GM23338 (cell line): ENCODE measurements at regions not wholly inside any gene's neighbourhood (a gene's known extent, or its start where the extent isn't known, plus 50 kb on each side); places are given as distances from the start of the nearest gene placed in this dataset.

Source experiments
- ATAC-seq: fragments of 200-7000 bp; cut with Tn5 transposase; 3 replicates; pipeline ENCODE4 v1.9.1; 2020
- DNase-seq: peaks from one replicate; pipeline ENCODE4 v3.0.0-alpha.2; 2015; ENCODE audit warnings: low spot score
- H2AFZ ChIP-seq: fragments of 200-600 bp; sonication (generic); 2 replicates; pipeline ENCODE4 v1.8.0; 2016; ENCODE audit warnings: antibody characterized with exemption, mild to moderate bottlenecking, moderate library complexity
- H3F3A ChIP-seq: fragments of 200-600 bp; sonication (generic); replicated peaks from 2 replicates; pipeline ENCODE4 v1.8.0; 2017; ENCODE audit warnings: antibody characterized with exemption, mixed run types, low read depth
- H3K27ac ChIP-seq: fragments of 200-600 bp; sonication (generic); 2 replicates; pipeline ENCODE4 v1.6.1; 2016; ENCODE audit warnings: low read depth
- H3K27me3 ChIP-seq: fragments of 200-600 bp; sonication (generic); 2 replicates; pipeline ENCODE4 v1.8.0; 2016; ENCODE audit warnings: mild to moderate bottlenecking, mixed run types, moderate library complexity; ENCODE audit not compliant: insufficient read depth
- H3K36me3 ChIP-seq: fragments of 200-600 bp; sonication (generic); 2 replicates; pipeline ENCODE4 v1.8.0; 2016; ENCODE audit warnings: mild to moderate bottlenecking; ENCODE audit not compliant: insufficient read depth
- H3K4me1 ChIP-seq: fragments of 200-600 bp; sonication (generic); 2 replicates; pipeline ENCODE4 v1.8.0; 2016; ENCODE audit warnings: mild to moderate bottlenecking, moderate library complexity; ENCODE audit not compliant: insufficient read depth
- H3K4me2 ChIP-seq: fragments of 200-600 bp; sonication (generic); 2 replicates; pipeline ENCODE4 v1.7.1; 2017; ENCODE audit warnings: mixed run types
- H3K4me3 ChIP-seq: fragments of 200-600 bp; sonication (generic); 2 replicates; pipeline ENCODE4 v1.6.1; 2016; ENCODE audit warnings: mixed run types
- H3K79me2 ChIP-seq: fragments of 200-600 bp; sonication (generic); replicated peaks from 2 replicates; pipeline ENCODE4 v1.8.0; 2017; ENCODE audit warnings: mild to moderate bottlenecking; ENCODE audit not compliant: insufficient read depth
- H3K9me2 ChIP-seq: fragments of 200-600 bp; sonication (generic); 2 replicates; pipeline ENCODE4 v1.8.0; 2017; ENCODE audit not compliant: insufficient read depth
- H4K20me1 ChIP-seq: fragments of 200-600 bp; sonication (generic); replicated peaks from 2 replicates; pipeline ENCODE4 v1.8.0; 2017; ENCODE audit warnings: mild to moderate bottlenecking; ENCODE audit not compliant: insufficient read depth
- H3K27ac Mint-ChIP-seq: 2 replicates; pipeline ENCODE4 v1.8.0; 2020; ENCODE audit warnings: inconsistent platforms, mild to moderate bottlenecking, moderate library complexity, mixed read lengths
- H3K27me3 Mint-ChIP-seq: 3 replicates; pipeline ENCODE4 v1.8.0; 2022; ENCODE audit warnings: low read depth, mild to moderate bottlenecking, moderate library complexity, mixed read lengths, inconsistent platforms; ENCODE audit not compliant: insufficient read depth, poor library complexity
- H3K36me3 Mint-ChIP-seq: 3 replicates; pipeline ENCODE4 v1.8.0; 2021; ENCODE audit warnings: low read depth, mild to moderate bottlenecking, inconsistent platforms, moderate library complexity, mixed read lengths
- H3K4me1 Mint-ChIP-seq: 3 replicates; pipeline ENCODE4 v1.8.0; 2020; ENCODE audit warnings: mild to moderate bottlenecking, inconsistent platforms, mixed read lengths
- H3K4me3 Mint-ChIP-seq: 3 replicates; pipeline ENCODE4 v1.8.0; 2021; ENCODE audit warnings: moderate library complexity, mild to moderate bottlenecking, inconsistent platforms, mixed read lengths
- H3K9me3 Mint-ChIP-seq: 3 replicates; pipeline ENCODE4 v1.8.0; 2020; ENCODE audit warnings: moderate library complexity, mild to moderate bottlenecking, inconsistent platforms, mixed read lengths
- CREB1 ChIP-seq: fragments of 250-450 bp; sonication (Bioruptor Pico); IDR thresholded peaks from 2 replicates; pipeline ENCODE4 v1.5.0; 2020; ENCODE audit warnings: low read depth, mild to moderate bottlenecking, moderate library complexity
- EZH2phosphoT487 ChIP-seq: fragments of 200-600 bp; sonication (generic); IDR thresholded peaks from one replicate; pipeline ENCODE4 v1.8.1; 2018; ENCODE audit warnings: antibody characterized with exemption; ENCODE audit not compliant: unreplicated experiment
- POLR2AphosphoS5 ChIP-seq: IDR thresholded peaks from 2 replicates; pipeline ENCODE4 v1.6.1; 2016; ENCODE audit warnings: antibody characterized with exemption, low read depth
- ZNF114 ChIP-seq: fragments of 250-450 bp; sonication (Bioruptor Pico); IDR thresholded peaks from 2 replicates; pipeline ENCODE4 v1.5.0; 2020; ENCODE audit warnings: mild to moderate bottlenecking, moderate library complexity
- ZNF331 ChIP-seq: fragments of 250-450 bp; sonication (Bioruptor Pico); IDR thresholded peaks from 2 replicates; pipeline ENCODE4 v1.5.0; 2020; ENCODE audit warnings: low read depth, mild to moderate bottlenecking, moderate library complexity
- TF ChIP-seq, protein P1 (sequence below), 2 experiments: fragments of 200-600 bp in 1 of 2; sonication (generic) in 1 of 2; conservative IDR thresholded peaks; 2 replicates each; pipeline versions ENCODE4 v1.5.1 to v1.6.1; 2016 to 2017; ENCODE audit warnings: antibody characterized with exemption in 2 of 2, low read depth in 2 of 2, mild to moderate bottlenecking in 2 of 2, moderate library complexity in 1 of 2
- TF ChIP-seq, protein P2 (sequence below): IDR thresholded peaks from one replicate; pipeline ENCODE4 v1.6.1; 2018; ENCODE audit warnings: antibody characterized with exemption; ENCODE audit not compliant: unreplicated experiment
- TF ChIP-seq, protein P3 (sequence below): IDR thresholded peaks from 2 replicates; pipeline ENCODE4 v1.6.1; 2016; ENCODE audit warnings: antibody characterized with exemption

DNA sequence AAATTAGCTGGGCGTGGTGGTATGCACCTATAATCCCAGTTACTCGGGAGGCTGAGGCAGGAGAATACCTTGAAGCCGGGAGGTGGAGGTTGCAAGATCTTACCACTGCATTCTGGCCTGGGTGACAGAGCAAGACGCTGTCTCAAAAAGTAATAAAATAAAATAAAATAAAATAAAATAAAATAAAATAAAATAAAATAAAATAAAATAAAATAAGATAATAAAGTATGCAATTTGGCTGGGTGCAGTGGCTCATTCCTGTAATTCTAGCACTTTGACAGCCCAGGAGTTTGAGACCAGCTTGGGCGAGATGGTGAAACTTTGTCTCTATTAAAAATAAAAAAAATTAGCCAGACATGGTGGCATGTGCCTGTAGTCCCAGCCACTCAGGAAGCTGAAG lies 85.6 kb upstream of the XPO1 start:
- Histone ChIP-seq H3F3A (no peaks in the 10 kb centered on the region), H3K36me3 (no peaks in the 10 kb centered on the region), H3K79me2 (no peaks in the 10 kb centered on the region), H3K4me3 (no peak overlapping the region), H3K4me2 (no peak overlapping the region), H3K4me1 (no peaks in the 10 kb centered on the region), H3K9me2 (no peaks in the 10 kb centered on the region; the same call in 1 of the 2 replicates), H2AFZ (no peak overlapping the region), H3K27ac (no peak overlapping the region), H3K27me3 (no peaks in the 10 kb centered on the region), H4K20me1 (no peaks in the 10 kb centered on the region)
- no peaks in the 10 kb centered on the region for H3K36me3 Mint-ChIP-seq
- TF ChIP-seq POLR2AphosphoS5, result no peak
- TF ChIP-seq CREB1 (CRISPR knock-in tag), result no peak
- TF ChIP-seq, protein P1, sequence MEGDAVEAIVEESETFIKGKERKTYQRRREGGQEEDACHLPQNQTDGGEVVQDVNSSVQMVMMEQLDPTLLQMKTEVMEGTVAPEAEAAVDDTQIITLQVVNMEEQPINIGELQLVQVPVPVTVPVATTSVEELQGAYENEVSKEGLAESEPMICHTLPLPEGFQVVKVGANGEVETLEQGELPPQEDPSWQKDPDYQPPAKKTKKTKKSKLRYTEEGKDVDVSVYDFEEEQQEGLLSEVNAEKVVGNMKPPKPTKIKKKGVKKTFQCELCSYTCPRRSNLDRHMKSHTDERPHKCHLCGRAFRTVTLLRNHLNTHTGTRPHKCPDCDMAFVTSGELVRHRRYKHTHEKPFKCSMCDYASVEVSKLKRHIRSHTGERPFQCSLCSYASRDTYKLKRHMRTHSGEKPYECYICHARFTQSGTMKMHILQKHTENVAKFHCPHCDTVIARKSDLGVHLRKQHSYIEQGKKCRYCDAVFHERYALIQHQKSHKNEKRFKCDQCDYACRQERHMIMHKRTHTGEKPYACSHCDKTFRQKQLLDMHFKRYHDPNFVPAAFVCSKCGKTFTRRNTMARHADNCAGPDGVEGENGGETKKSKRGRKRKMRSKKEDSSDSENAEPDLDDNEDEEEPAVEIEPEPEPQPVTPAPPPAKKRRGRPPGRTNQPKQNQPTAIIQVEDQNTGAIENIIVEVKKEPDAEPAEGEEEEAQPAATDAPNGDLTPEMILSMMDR (conservative IDR thresholded peaks at IDR 0.05; ENCODE audit: low read depth in 2 of 2), result no peak
- no peak for TF ChIP-seq EZH2phosphoT487
- TF ChIP-seq, protein P2, sequence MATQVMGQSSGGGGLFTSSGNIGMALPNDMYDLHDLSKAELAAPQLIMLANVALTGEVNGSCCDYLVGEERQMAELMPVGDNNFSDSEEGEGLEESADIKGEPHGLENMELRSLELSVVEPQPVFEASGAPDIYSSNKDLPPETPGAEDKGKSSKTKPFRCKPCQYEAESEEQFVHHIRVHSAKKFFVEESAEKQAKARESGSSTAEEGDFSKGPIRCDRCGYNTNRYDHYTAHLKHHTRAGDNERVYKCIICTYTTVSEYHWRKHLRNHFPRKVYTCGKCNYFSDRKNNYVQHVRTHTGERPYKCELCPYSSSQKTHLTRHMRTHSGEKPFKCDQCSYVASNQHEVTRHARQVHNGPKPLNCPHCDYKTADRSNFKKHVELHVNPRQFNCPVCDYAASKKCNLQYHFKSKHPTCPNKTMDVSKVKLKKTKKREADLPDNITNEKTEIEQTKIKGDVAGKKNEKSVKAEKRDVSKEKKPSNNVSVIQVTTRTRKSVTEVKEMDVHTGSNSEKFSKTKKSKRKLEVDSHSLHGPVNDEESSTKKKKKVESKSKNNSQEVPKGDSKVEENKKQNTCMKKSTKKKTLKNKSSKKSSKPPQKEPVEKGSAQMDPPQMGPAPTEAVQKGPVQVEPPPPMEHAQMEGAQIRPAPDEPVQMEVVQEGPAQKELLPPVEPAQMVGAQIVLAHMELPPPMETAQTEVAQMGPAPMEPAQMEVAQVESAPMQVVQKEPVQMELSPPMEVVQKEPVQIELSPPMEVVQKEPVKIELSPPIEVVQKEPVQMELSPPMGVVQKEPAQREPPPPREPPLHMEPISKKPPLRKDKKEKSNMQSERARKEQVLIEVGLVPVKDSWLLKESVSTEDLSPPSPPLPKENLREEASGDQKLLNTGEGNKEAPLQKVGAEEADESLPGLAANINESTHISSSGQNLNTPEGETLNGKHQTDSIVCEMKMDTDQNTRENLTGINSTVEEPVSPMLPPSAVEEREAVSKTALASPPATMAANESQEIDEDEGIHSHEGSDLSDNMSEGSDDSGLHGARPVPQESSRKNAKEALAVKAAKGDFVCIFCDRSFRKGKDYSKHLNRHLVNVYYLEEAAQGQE, result no peak
- no peak for TF ChIP-seq ZNF114
- TF ChIP-seq, protein P3, sequence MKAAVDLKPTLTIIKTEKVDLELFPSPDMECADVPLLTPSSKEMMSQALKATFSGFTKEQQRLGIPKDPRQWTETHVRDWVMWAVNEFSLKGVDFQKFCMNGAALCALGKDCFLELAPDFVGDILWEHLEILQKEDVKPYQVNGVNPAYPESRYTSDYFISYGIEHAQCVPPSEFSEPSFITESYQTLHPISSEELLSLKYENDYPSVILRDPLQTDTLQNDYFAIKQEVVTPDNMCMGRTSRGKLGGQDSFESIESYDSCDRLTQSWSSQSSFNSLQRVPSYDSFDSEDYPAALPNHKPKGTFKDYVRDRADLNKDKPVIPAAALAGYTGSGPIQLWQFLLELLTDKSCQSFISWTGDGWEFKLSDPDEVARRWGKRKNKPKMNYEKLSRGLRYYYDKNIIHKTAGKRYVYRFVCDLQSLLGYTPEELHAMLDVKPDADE, result no peak
- no peak for TF ChIP-seq ZNF331
- no peaks in the 10 kb centered on the region for H3K4me1 Mint-ChIP-seq
- no peaks in the 10 kb centered on the region; the same call in 2 of the 3 replicates for H3K9me3 Mint-ChIP-seq
- no peak for DNase-seq
- no peak for ATAC-seq
- no peak overlapping the region for H3K4me3 Mint-ChIP-seq
- peaks cover 2% of the 10 kb centered on the region for H3K27me3 Mint-ChIP-seq
- no peak overlapping the region for H3K27ac Mint-ChIP-seq
